Sigmoid colon (tissue), 4 donors: ENCODE measurements at regions not wholly inside any gene's neighbourhood (a gene's known extent, or its start where the extent isn't known, plus 50 kb on each side); places are given as distances from the start of the nearest gene placed in this dataset.

ENCODE experiments used
- EP300 ChIP-seq, 4 donors: sonication (generic); formaldehyde crosslinking; IDR thresholded peaks; one replicate each; pipeline ENCODE4 v1.6.1; 2017; ENCODE audit warnings: antibody characterized with exemption in 4 of 4
- POLR2A ChIP-seq, 2 donors: fragments of 450-650 bp; IDR thresholded peaks; one replicate each; pipeline ENCODE4 v1.6.1; 2016; ENCODE audit warnings: antibody characterized with exemption in 2 of 2, mild to moderate bottlenecking in 2 of 2, moderate library complexity in 2 of 2
- TF ChIP-seq, protein P1 (sequence below), 4 experiments: fragments of 450-650 bp in 3 of 4; fragments of 200-600 bp in 1 of 4; IDR thresholded peaks; one replicate each; pipeline ENCODE4 v1.5.1; 2016 to 2019; ENCODE audit warnings: antibody characterized with exemption in 4 of 4, mild to moderate bottlenecking in 3 of 4, moderate library complexity in 2 of 4

- TF ChIP-seq, protein P1, sequence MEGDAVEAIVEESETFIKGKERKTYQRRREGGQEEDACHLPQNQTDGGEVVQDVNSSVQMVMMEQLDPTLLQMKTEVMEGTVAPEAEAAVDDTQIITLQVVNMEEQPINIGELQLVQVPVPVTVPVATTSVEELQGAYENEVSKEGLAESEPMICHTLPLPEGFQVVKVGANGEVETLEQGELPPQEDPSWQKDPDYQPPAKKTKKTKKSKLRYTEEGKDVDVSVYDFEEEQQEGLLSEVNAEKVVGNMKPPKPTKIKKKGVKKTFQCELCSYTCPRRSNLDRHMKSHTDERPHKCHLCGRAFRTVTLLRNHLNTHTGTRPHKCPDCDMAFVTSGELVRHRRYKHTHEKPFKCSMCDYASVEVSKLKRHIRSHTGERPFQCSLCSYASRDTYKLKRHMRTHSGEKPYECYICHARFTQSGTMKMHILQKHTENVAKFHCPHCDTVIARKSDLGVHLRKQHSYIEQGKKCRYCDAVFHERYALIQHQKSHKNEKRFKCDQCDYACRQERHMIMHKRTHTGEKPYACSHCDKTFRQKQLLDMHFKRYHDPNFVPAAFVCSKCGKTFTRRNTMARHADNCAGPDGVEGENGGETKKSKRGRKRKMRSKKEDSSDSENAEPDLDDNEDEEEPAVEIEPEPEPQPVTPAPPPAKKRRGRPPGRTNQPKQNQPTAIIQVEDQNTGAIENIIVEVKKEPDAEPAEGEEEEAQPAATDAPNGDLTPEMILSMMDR (IDR thresholded peaks at IDR 0.05) = no peak
- TF ChIP-seq EP300 (IDR thresholded peaks at IDR 0.05) (no peak), POLR2A (IDR thresholded peaks at IDR 0.05) (no peak)
Measured at GRCh38 chr14:49527221-49527620, 59.0 kb downstream of the RPS29 start.
